ENCODE measurements at regions not wholly inside any gene's neighbourhood (a gene's known extent, or its start where the extent isn't known, plus 50 kb on each side); places are given as distances from the start of the nearest gene placed in this dataset.

GRCh38 chr9:95626341-95626740 is 109.6 kb upstream of the PTCH1 start:
- no peak for TF ChIP-seq TAF1 (IDR thresholded peaks at IDR 0.05; ENCODE audit: borderline replicate concordance, insufficient read depth, low read length)
- TF ChIP-seq REST (IDR thresholded peaks at IDR 0.05; ENCODE audit: insufficient read depth in 1 of 2, low read depth in 2 of 2, low read length in 2 of 2) = no peak
- TF ChIP-seq POLR2AphosphoS5 (IDR thresholded peaks at IDR 0.05; ENCODE audit: low read depth, low read length) = no peak

Data from PFSK-1 (cell line).